ENCODE measurements at regions not wholly inside any gene's neighbourhood (a gene's known extent, or its start where the extent isn't known, plus 50 kb on each side); places are given as distances from the start of the nearest gene placed in this dataset.

GRCh38 chr21:15333136-15333710, 268.4 kb upstream of the NRIP1 start:
- no peak for TF ChIP-seq CTCF (IDR thresholded peaks at IDR 0.05)
- TF ChIP-seq POLR2A (IDR thresholded peaks at IDR 0.05; ENCODE audit: low read depth), result no peak
- no peak for TF ChIP-seq POLR2AphosphoS5 (IDR thresholded peaks at IDR 0.05)

Measured in esophagus muscularis mucosa (tissue), 3 donors.